ENCODE measurements at regions not wholly inside any gene's neighbourhood (a gene's known extent, or its start where the extent isn't known, plus 50 kb on each side); places are given as distances from the start of the nearest gene placed in this dataset.

DNA sequence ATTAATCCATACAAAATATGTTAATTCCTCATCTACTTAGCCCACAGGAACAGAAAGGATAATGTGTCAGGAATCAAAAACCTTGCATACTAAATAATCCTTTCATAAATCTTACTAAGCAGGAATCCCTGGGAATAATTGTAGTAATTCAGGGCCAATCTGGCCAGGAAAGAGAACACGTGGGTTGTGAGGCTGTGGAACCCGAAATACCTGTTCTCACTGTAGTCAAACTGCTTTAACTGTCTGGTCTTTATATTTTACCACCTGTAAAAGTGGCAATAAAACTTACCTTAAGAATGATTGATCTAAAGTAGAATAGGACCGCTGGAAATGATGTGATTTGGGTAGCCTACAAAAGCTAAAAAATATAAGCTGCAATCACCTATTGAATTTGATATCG, 1620.9 kb downstream of the STIM2 start:
- DNase-seq (ENCODE audit: low read depth in 2 of 2), result no peak
- Histone ChIP-seq H3K4me3 (replicated peaks in 1 of 4; ENCODE audit: control extremely low read depth in 1 of 4, insufficient read depth in 1 of 4, low read depth in 3 of 4, low read length in 4 of 4) (no peak overlapping the region), H2AFZ (ENCODE audit: low read length) (no peak overlapping the region), H3K27me3 (ENCODE audit: control insufficient read depth, insufficient read depth, low read length) (no peaks in the 10 kb centered on the region), H4K20me1 (ENCODE audit: control insufficient read depth, extremely low read depth, insufficient read depth, low read length) (no peaks in the 10 kb centered on the region), H3K4me1 (ENCODE audit: control insufficient read depth, extremely low read depth, insufficient read depth, low read length) (no peaks in the 10 kb centered on the region), H3K79me2 (ENCODE audit: control insufficient read depth, insufficient read depth, low read length) (no peaks in the 10 kb centered on the region), H3K4me2 (ENCODE audit: extremely low read depth, insufficient read depth, low read length) (no peak overlapping the region), H3K27ac (ENCODE audit: insufficient read depth, low read length) (no peak overlapping the region), H3K9ac (ENCODE audit: insufficient read depth, low read length) (no peak overlapping the region), H3K36me3 (ENCODE audit: control insufficient read depth, insufficient read depth, low read length) (no peaks in the 10 kb centered on the region), H3K9me3 (ENCODE audit: control insufficient read depth, insufficient read depth, low read depth, low read length) (no peaks in the 10 kb centered on the region)
- TF ChIP-seq, protein P1, sequence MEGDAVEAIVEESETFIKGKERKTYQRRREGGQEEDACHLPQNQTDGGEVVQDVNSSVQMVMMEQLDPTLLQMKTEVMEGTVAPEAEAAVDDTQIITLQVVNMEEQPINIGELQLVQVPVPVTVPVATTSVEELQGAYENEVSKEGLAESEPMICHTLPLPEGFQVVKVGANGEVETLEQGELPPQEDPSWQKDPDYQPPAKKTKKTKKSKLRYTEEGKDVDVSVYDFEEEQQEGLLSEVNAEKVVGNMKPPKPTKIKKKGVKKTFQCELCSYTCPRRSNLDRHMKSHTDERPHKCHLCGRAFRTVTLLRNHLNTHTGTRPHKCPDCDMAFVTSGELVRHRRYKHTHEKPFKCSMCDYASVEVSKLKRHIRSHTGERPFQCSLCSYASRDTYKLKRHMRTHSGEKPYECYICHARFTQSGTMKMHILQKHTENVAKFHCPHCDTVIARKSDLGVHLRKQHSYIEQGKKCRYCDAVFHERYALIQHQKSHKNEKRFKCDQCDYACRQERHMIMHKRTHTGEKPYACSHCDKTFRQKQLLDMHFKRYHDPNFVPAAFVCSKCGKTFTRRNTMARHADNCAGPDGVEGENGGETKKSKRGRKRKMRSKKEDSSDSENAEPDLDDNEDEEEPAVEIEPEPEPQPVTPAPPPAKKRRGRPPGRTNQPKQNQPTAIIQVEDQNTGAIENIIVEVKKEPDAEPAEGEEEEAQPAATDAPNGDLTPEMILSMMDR (conservative IDR thresholded peaks at IDR 0.05 in 1 of 2, IDR thresholded peaks at IDR 0.05 in 1 of 2; ENCODE audit: low read depth in 1 of 2, low read length in 2 of 2), result no peak
- no peak for TF ChIP-seq EZH2 (IDR thresholded peaks at IDR 0.05; ENCODE audit: low read length, missing control alignments)

DNA sequence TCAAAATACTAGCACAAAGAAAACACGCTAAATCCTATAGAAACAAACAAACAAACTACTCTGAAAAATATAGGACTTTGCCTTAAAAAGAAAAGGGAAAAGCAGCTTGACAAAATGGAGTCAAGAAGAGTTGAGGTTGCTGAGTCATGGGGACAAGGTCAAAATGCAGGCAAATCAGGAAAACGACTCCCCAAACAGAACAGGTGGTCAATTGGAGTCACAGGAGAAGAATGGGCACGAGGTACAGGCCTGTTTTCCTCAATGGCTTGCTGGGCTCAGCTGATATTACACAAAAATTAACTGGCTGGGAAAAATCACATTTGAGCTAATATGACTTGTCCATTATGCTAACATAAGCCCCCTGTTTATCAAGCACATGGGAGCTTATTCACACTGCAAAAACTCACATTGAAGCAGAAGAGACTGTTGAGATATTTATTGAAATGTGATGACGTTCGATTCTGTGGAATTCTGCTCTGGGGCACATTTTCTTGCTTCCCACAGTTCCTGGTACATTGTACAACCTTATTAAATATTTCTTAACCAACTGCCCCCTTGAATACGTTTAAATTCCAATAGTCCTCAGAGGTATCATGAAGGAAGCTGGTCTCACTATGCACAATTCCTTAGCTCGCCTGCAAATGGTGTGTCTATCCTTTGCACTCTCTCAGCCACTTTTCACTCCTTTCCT, 1622.1 kb downstream of the STIM2 start:
- Histone ChIP-seq H3K9ac (ENCODE audit: insufficient read depth, low read length) (no peak overlapping the region), H3K4me1 (ENCODE audit: control insufficient read depth, extremely low read depth, insufficient read depth, low read length) (no peaks in the 10 kb centered on the region), H3K4me2 (ENCODE audit: extremely low read depth, insufficient read depth, low read length) (no peak overlapping the region), H3K79me2 (ENCODE audit: control insufficient read depth, insufficient read depth, low read length) (no peaks in the 10 kb centered on the region), H3K27me3 (ENCODE audit: control insufficient read depth, insufficient read depth, low read length) (no peaks in the 10 kb centered on the region), H3K9me3 (ENCODE audit: control insufficient read depth, insufficient read depth, low read depth, low read length) (no peaks in the 10 kb centered on the region), H3K4me3 (replicated peaks in 1 of 4; ENCODE audit: control extremely low read depth in 1 of 4, insufficient read depth in 1 of 4, low read depth in 3 of 4, low read length in 4 of 4) (no peak overlapping the region), H2AFZ (ENCODE audit: low read length) (no peak overlapping the region), H3K36me3 (ENCODE audit: control insufficient read depth, insufficient read depth, low read length) (no peaks in the 10 kb centered on the region), H3K27ac (ENCODE audit: insufficient read depth, low read length) (no peak overlapping the region), H4K20me1 (ENCODE audit: control insufficient read depth, extremely low read depth, insufficient read depth, low read length) (no peaks in the 10 kb centered on the region)
- no peak for DNase-seq (ENCODE audit: low read depth in 2 of 2)
- TF ChIP-seq EZH2 (IDR thresholded peaks at IDR 0.05; ENCODE audit: low read length, missing control alignments), result no peak
- TF ChIP-seq, protein P1 (conservative IDR thresholded peaks at IDR 0.05 in 1 of 2, IDR thresholded peaks at IDR 0.05 in 1 of 2; ENCODE audit: low read depth in 1 of 2, low read length in 2 of 2), result no peak

- no peak overlapping the region for H3K9ac ChIP-seq (ENCODE audit: insufficient read depth, low read length)
Measured at GRCh38 chr4:28488021-28488420, 1627.4 kb downstream of the STIM2 start.

More at GRCh38 chr4:28488021-28488420, 1627.4 kb downstream of the STIM2 start:
- Histone ChIP-seq H2AFZ (ENCODE audit: low read length) (no peak overlapping the region), H3K4me1 (ENCODE audit: control insufficient read depth, extremely low read depth, insufficient read depth, low read length) (no peaks in the 10 kb centered on the region), H3K36me3 (ENCODE audit: control insufficient read depth, insufficient read depth, low read length) (no peaks in the 10 kb centered on the region), H4K20me1 (ENCODE audit: control insufficient read depth, extremely low read depth, insufficient read depth, low read length) (no peaks in the 10 kb centered on the region), H3K9me3 (ENCODE audit: control insufficient read depth, insufficient read depth, low read depth, low read length) (no peaks in the 10 kb centered on the region), H3K27me3 (ENCODE audit: control insufficient read depth, insufficient read depth, low read length) (no peaks in the 10 kb centered on the region), H3K4me3 (replicated peaks in 1 of 4; ENCODE audit: control extremely low read depth in 1 of 4, insufficient read depth in 1 of 4, low read depth in 3 of 4, low read length in 4 of 4) (no peak overlapping the region), H3K79me2 (ENCODE audit: control insufficient read depth, insufficient read depth, low read length) (no peaks in the 10 kb centered on the region), H3K4me2 (ENCODE audit: extremely low read depth, insufficient read depth, low read length) (no peak overlapping the region), H3K27ac (ENCODE audit: insufficient read depth, low read length) (no peak overlapping the region)
- DNase-seq (ENCODE audit: low read depth in 2 of 2), result no peak
- TF ChIP-seq, protein P1 (conservative IDR thresholded peaks at IDR 0.05 in 1 of 2, IDR thresholded peaks at IDR 0.05 in 1 of 2; ENCODE audit: low read depth in 1 of 2, low read length in 2 of 2), result no peak
- TF ChIP-seq EZH2 (IDR thresholded peaks at IDR 0.05; ENCODE audit: low read length, missing control alignments), result no peak

Data from fibroblast of lung (primary cell).